ENCODE measurements at regions not wholly inside any gene's neighbourhood (a gene's known extent, or its start where the extent isn't known, plus 50 kb on each side); places are given as distances from the start of the nearest gene placed in this dataset.

GRCh38 chr1:198056255-198056654, 100.5 kb upstream of the NEK7 start:
- ATAC-seq (replicated peaks in 1 of 2) (peak in 1 of 2 donors; percentile 44), DNase-seq (peak; percentile 5 to 14)
- Mint-ChIP-seq H3K4me3 (no peak overlapping the region), H3K9me3 (peaks cover 1 to 2% of the 10 kb centered on the region in 2 donors), H3K27me3 (ENCODE audit: low read depth) (peaks cover 8% of the 10 kb centered on the region), H3K36me3 (ENCODE audit: insufficient read depth in 2 of 2) (no peaks in the 10 kb centered on the region), H3K27ac (no peak overlapping the region), H3K4me1 (ENCODE audit: low read depth) (no peaks in the 10 kb centered on the region)

- Mint-ChIP-seq H3K36me3 (ENCODE audit: insufficient read depth in 2 of 2) (no peaks in the 10 kb centered on the region), H3K27me3 (ENCODE audit: low read depth) (peaks cover 16% of the 10 kb centered on the region), H3K4me1 (ENCODE audit: low read depth) (no peaks in the 10 kb centered on the region), H3K27ac (no peak overlapping the region), H3K9me3 (no peaks in the 10 kb centered on the region), H3K4me3 (no peak overlapping the region)
- no peak for DNase-seq
- ATAC-seq (replicated peaks in 1 of 2) = no peak
Observed at GRCh38 chr1:198064181-198064580, 92.6 kb upstream of the NEK7 start.

GRCh38 chr1:198068285-198068684, 88.5 kb upstream of the NEK7 start:
- DNase-seq (no peak), ATAC-seq (replicated peaks in 1 of 2) (no peak)
- no peaks in the 10 kb centered on the region for H3K36me3 Mint-ChIP-seq (ENCODE audit: insufficient read depth in 2 of 2)
- peaks cover 13% of the 10 kb centered on the region for H3K27me3 Mint-ChIP-seq (ENCODE audit: low read depth)
- no peak overlapping the region for H3K27ac Mint-ChIP-seq
- no peaks in the 10 kb centered on the region for H3K4me1 Mint-ChIP-seq (ENCODE audit: low read depth)
- H3K9me3 Mint-ChIP-seq = peaks cover 0 to 2% of the 10 kb centered on the region in 2 donors
- no peak overlapping the region for H3K4me3 Mint-ChIP-seq

- no peaks in the 10 kb centered on the region for H3K36me3 Mint-ChIP-seq (ENCODE audit: insufficient read depth in 2 of 2)
- ATAC-seq (replicated peaks in 1 of 2) = no peak
- H3K4me1 Mint-ChIP-seq (ENCODE audit: low read depth) = no peaks in the 10 kb centered on the region
- no peak overlapping the region for H3K27ac Mint-ChIP-seq
- no peak for DNase-seq
- no peak overlapping the region for H3K4me3 Mint-ChIP-seq
- peaks cover 29% of the 10 kb centered on the region for H3K27me3 Mint-ChIP-seq (ENCODE audit: low read depth)
- H3K9me3 Mint-ChIP-seq = peaks cover 0 to 2% of the 10 kb centered on the region in 2 donors
Observed at GRCh38 chr1:198072177-198072576, 84.6 kb upstream of the NEK7 start.

- Mint-ChIP-seq H3K9me3 (peaks cover 0 to 4% of the 10 kb centered on the region in 2 donors), H3K27ac (no peak overlapping the region), H3K27me3 (ENCODE audit: low read depth) (peaks cover 23% of the 10 kb centered on the region), H3K4me3 (no peak overlapping the region), H3K4me1 (ENCODE audit: low read depth) (no peaks in the 10 kb centered on the region), H3K36me3 (ENCODE audit: insufficient read depth in 2 of 2) (peaks cover 0 to 5% of the 10 kb centered on the region in 2 donors)
- ATAC-seq (replicated peaks in 1 of 2) = no peak
- DNase-seq = no peak
Observed at GRCh38 chr1:198075296-198075695, 81.5 kb upstream of the NEK7 start.

GRCh38 chr1:198079432-198079951, 77.3 kb upstream of the NEK7 start:
- no peak for ATAC-seq (replicated peaks in 1 of 2)

GRCh38 chr1:198082576-198082975, 74.2 kb upstream of the NEK7 start:
- Mint-ChIP-seq H3K4me1 (ENCODE audit: low read depth) (peaks cover 5% of the 10 kb centered on the region), H3K4me3 (no peak overlapping the region), H3K27me3 (ENCODE audit: low read depth) (no peaks in the 10 kb centered on the region), H3K27ac (no peak overlapping the region), H3K36me3 (ENCODE audit: insufficient read depth in 2 of 2) (peaks cover 0 to 5% of the 10 kb centered on the region in 2 donors), H3K9me3 (peaks cover 0 to 2% of the 10 kb centered on the region in 2 donors)
- ATAC-seq (replicated peaks in 1 of 2) = no peak
- no peak for DNase-seq

More at GRCh38 chr1:198079432-198079951, 77.3 kb upstream of the NEK7 start:
- H3K36me3 Mint-ChIP-seq (ENCODE audit: insufficient read depth in 2 of 2) = peaks cover 0 to 5% of the 10 kb centered on the region in 2 donors
- no peaks in the 10 kb centered on the region for H3K4me1 Mint-ChIP-seq (ENCODE audit: low read depth)
- peaks cover 0 to 2% of the 10 kb centered on the region in 2 donors for H3K9me3 Mint-ChIP-seq
- H3K27me3 Mint-ChIP-seq (ENCODE audit: low read depth) = peaks cover 15% of the 10 kb centered on the region
- no peak overlapping the region for H3K4me3 Mint-ChIP-seq
- no peak overlapping the region for H3K27ac Mint-ChIP-seq
- no peak for DNase-seq

GRCh38 chr1:198083549-198083948, 73.2 kb upstream of the NEK7 start:
- Mint-ChIP-seq H3K4me3 (no peak overlapping the region), H3K27me3 (ENCODE audit: low read depth) (no peaks in the 10 kb centered on the region), H3K27ac (no peak overlapping the region), H3K4me1 (ENCODE audit: low read depth) (peaks cover 8% of the 10 kb centered on the region), H3K9me3 (peaks cover 0 to under 1% of the 10 kb centered on the region in 2 donors), H3K36me3 (ENCODE audit: insufficient read depth in 2 of 2) (peaks cover 0 to 3% of the 10 kb centered on the region in 2 donors)
- ATAC-seq (replicated peaks in 1 of 2) (no peak), DNase-seq (no peak)

- peaks cover 13% of the 10 kb centered on the region for H3K4me1 Mint-ChIP-seq (ENCODE audit: low read depth)
- no peak overlapping the region for H3K4me3 Mint-ChIP-seq
- no peaks in the 10 kb centered on the region for H3K9me3 Mint-ChIP-seq
- ATAC-seq (replicated peaks in 1 of 2) (no peak), DNase-seq (no peak)
- no peaks in the 10 kb centered on the region for H3K36me3 Mint-ChIP-seq (ENCODE audit: insufficient read depth in 2 of 2)
- H3K27ac Mint-ChIP-seq = no peak overlapping the region
- no peaks in the 10 kb centered on the region for H3K27me3 Mint-ChIP-seq (ENCODE audit: low read depth)
Observed at GRCh38 chr1:198084241-198084908, 72.4 kb upstream of the NEK7 start.

GRCh38 chr1:198086051-198086745, 70.6 kb upstream of the NEK7 start:
- Mint-ChIP-seq H3K27ac (no peak overlapping the region), H3K36me3 (ENCODE audit: insufficient read depth in 2 of 2) (no peaks in the 10 kb centered on the region), H3K4me1 (ENCODE audit: low read depth) (peaks cover 13% of the 10 kb centered on the region), H3K27me3 (ENCODE audit: low read depth) (no peaks in the 10 kb centered on the region), H3K4me3 (no peak overlapping the region), H3K9me3 (no peaks in the 10 kb centered on the region)
- DNase-seq (no peak), ATAC-seq (replicated peaks in 1 of 2) (no peak)

GRCh38 chr1:198087831-198088230, 69.0 kb upstream of the NEK7 start:
- Mint-ChIP-seq H3K4me3 (no peak overlapping the region), H3K4me1 (ENCODE audit: low read depth) (peaks cover 13% of the 10 kb centered on the region), H3K9me3 (no peaks in the 10 kb centered on the region), H3K27me3 (ENCODE audit: low read depth) (no peaks in the 10 kb centered on the region), H3K27ac (no peak overlapping the region), H3K36me3 (ENCODE audit: insufficient read depth in 2 of 2) (no peaks in the 10 kb centered on the region)
- no peak for ATAC-seq (replicated peaks in 1 of 2)
- DNase-seq = no peak

- Mint-ChIP-seq H3K9me3 (no peaks in the 10 kb centered on the region), H3K27ac (peak overlapping the region; percentile 46), H3K4me3 (peak overlapping the region in 1 of 2 donors; percentile 43), H3K27me3 (ENCODE audit: low read depth) (no peaks in the 10 kb centered on the region), H3K4me1 (ENCODE audit: low read depth) (peaks cover 13% of the 10 kb centered on the region), H3K36me3 (ENCODE audit: insufficient read depth in 2 of 2) (no peaks in the 10 kb centered on the region)
- peak in 1 of 2 donors; percentile 42 for ATAC-seq (replicated peaks in 1 of 2)
- peak in 1 of 2 donors; percentile 12 for DNase-seq
Observed at GRCh38 chr1:198088360-198089071, 68.3 kb upstream of the NEK7 start.

- H3K4me3 Mint-ChIP-seq = no peak overlapping the region
- ATAC-seq (replicated peaks in 1 of 2) (no peak), DNase-seq (no peak)
- H3K27ac Mint-ChIP-seq = no peak overlapping the region
- no peaks in the 10 kb centered on the region for H3K36me3 Mint-ChIP-seq (ENCODE audit: insufficient read depth in 2 of 2)
- H3K27me3 Mint-ChIP-seq (ENCODE audit: low read depth) = peaks cover 9% of the 10 kb centered on the region
- H3K9me3 Mint-ChIP-seq = peaks cover 0 to 2% of the 10 kb centered on the region in 2 donors
- peaks cover under 1% of the 10 kb centered on the region for H3K4me1 Mint-ChIP-seq (ENCODE audit: low read depth)
Observed at GRCh38 chr1:198096390-198096789, 60.4 kb upstream of the NEK7 start.

Data from activated T-cell treated with anti-CD3 and anti-CD28 coated beads, Interleukin-2, amount 50 U/mL, for 72 hours (primary cell).